ENCODE measurements at regions not wholly inside any gene's neighbourhood (a gene's known extent, or its start where the extent isn't known, plus 50 kb on each side); places are given as distances from the start of the nearest gene placed in this dataset.
A peak's percentile ranks its signal among the peaks of the same experiment; 100 is the strongest.

- H3K9me3 Mint-ChIP-seq = peaks cover 0 to 3% (median 0%) of the 10 kb centered on the region in 7 donors
- TF ChIP-seq, protein P1, sequence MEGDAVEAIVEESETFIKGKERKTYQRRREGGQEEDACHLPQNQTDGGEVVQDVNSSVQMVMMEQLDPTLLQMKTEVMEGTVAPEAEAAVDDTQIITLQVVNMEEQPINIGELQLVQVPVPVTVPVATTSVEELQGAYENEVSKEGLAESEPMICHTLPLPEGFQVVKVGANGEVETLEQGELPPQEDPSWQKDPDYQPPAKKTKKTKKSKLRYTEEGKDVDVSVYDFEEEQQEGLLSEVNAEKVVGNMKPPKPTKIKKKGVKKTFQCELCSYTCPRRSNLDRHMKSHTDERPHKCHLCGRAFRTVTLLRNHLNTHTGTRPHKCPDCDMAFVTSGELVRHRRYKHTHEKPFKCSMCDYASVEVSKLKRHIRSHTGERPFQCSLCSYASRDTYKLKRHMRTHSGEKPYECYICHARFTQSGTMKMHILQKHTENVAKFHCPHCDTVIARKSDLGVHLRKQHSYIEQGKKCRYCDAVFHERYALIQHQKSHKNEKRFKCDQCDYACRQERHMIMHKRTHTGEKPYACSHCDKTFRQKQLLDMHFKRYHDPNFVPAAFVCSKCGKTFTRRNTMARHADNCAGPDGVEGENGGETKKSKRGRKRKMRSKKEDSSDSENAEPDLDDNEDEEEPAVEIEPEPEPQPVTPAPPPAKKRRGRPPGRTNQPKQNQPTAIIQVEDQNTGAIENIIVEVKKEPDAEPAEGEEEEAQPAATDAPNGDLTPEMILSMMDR (IDR thresholded peaks at IDR 0.05) = no peak
- Histone ChIP-seq H3K27me3 (ENCODE audit: control insufficient read depth in 2 of 2, insufficient read depth in 2 of 2, low read length in 2 of 2) (no peaks in the 10 kb centered on the region), H3K9me3 (replicated peaks in 1 of 2; ENCODE audit: control insufficient read depth in 1 of 2, insufficient read depth in 1 of 2, low read length in 2 of 2) (no peaks in the 10 kb centered on the region), H3K79me2 (ENCODE audit: insufficient read depth, low read length) (no peaks in the 10 kb centered on the region), H2AFZ (ENCODE audit: insufficient read depth, low read depth, low read length, poor library complexity, severe bottlenecking) (peak overlapping the region; percentile 20), H3K4me2 (replicated peaks; ENCODE audit: extremely low read depth, low read length, poor library complexity, severe bottlenecking) (no peak overlapping the region), H3K27ac (ENCODE audit: low read depth in 1 of 2, low read length in 2 of 2) (no peak overlapping the region), H4K20me1 (ENCODE audit: insufficient read depth, low read length) (no peaks in the 10 kb centered on the region), H3K9ac (ENCODE audit: insufficient read depth, low read length, poor library complexity, severe bottlenecking) (no peak overlapping the region), H3K4me3 (replicated peaks in 1 of 3; ENCODE audit: low read depth in 2 of 3, low read length in 3 of 3) (no peak overlapping the region), H3K36me3 (replicated peaks in 1 of 2; ENCODE audit: control insufficient read depth in 1 of 2, insufficient read depth in 2 of 2, low read length in 2 of 2) (no peaks in the 10 kb centered on the region), H3K4me1 (ENCODE audit: control insufficient read depth in 1 of 2, insufficient read depth in 2 of 2, low read length in 2 of 2) (peaks cover 15 to 21% of the 10 kb centered on the region in 2 donors)
- H3K36me3 Mint-ChIP-seq = no peaks in the 10 kb centered on the region
- H3K27ac Mint-ChIP-seq = peak overlapping the region in 1 of 7 donors; percentile 22
- no peak for DNase-seq
- intact Hi-C loops (cut with micrococcal nuclease) = no loop called here
- 91% methylated on average over 6 of the region's 9 CpGs for WGBS (ENCODE audit: insufficient coverage)
- H3K27me3 Mint-ChIP-seq (ENCODE audit: low read depth in 3 of 3) = peaks cover 0 to 4% (median 0%) of the 10 kb centered on the region in 3 donors
- H3K4me1 Mint-ChIP-seq = peaks cover 22% of the 10 kb centered on the region
- no peak overlapping the region for H3K4me3 Mint-ChIP-seq
Measured at GRCh38 chr1:229186373-229187056, 84.4 kb upstream of the RAB4A start.

GRCh38 chr1:229190057-229190575 lies 80.8 kb upstream of the RAB4A start:
- TF ChIP-seq, protein P1 (IDR thresholded peaks at IDR 0.05) = no peak
- intact Hi-C loops (cut with micrococcal nuclease) = loop anchor here in 1 of 2 donors (5.0 kb wide), 1 partner anchor 58 kb away; no protein-coding TSS in a partner anchor
- Mint-ChIP-seq H3K36me3 (no peaks in the 10 kb centered on the region), H3K4me3 (no peak overlapping the region), H3K27me3 (ENCODE audit: low read depth in 3 of 3) (peaks cover 0 to 4% (median 0%) of the 10 kb centered on the region in 3 donors), H3K4me1 (peaks cover 44% of the 10 kb centered on the region), H3K27ac (peak overlapping the region; percentile 27 to 97 (median 50)), H3K9me3 (peaks cover 0 to 5% (median 0%) of the 10 kb centered on the region in 7 donors)
- Histone ChIP-seq H3K79me2 (ENCODE audit: insufficient read depth, low read length) (no peaks in the 10 kb centered on the region), H3K4me2 (replicated peaks; ENCODE audit: extremely low read depth, low read length, poor library complexity, severe bottlenecking) (no peak overlapping the region), H3K9ac (ENCODE audit: insufficient read depth, low read length, poor library complexity, severe bottlenecking) (no peak overlapping the region), H3K27ac (ENCODE audit: low read depth in 1 of 2, low read length in 2 of 2) (no peak overlapping the region), H3K4me1 (ENCODE audit: control insufficient read depth in 1 of 2, insufficient read depth in 2 of 2, low read length in 2 of 2) (peaks cover 27 to 46% of the 10 kb centered on the region in 2 donors), H3K27me3 (ENCODE audit: control insufficient read depth in 2 of 2, insufficient read depth in 2 of 2, low read length in 2 of 2) (no peaks in the 10 kb centered on the region), H3K36me3 (replicated peaks in 1 of 2; ENCODE audit: control insufficient read depth in 1 of 2, insufficient read depth in 2 of 2, low read length in 2 of 2) (no peaks in the 10 kb centered on the region), H2AFZ (ENCODE audit: insufficient read depth, low read depth, low read length, poor library complexity, severe bottlenecking) (no peak overlapping the region), H3K4me3 (replicated peaks in 1 of 3; ENCODE audit: low read depth in 2 of 3, low read length in 3 of 3) (no peak overlapping the region), H4K20me1 (ENCODE audit: insufficient read depth, low read length) (no peaks in the 10 kb centered on the region), H3K9me3 (replicated peaks in 1 of 2; ENCODE audit: control insufficient read depth in 1 of 2, insufficient read depth in 1 of 2, low read length in 2 of 2) (no peaks in the 10 kb centered on the region)
- 100% methylated on average over 1 of the region's 1 CpG for WGBS (ENCODE audit: insufficient coverage)
- DNase-seq = no peak

Data from CD14-positive monocyte (primary cell).